ENCODE measurements at regions not wholly inside any gene's neighbourhood (a gene's known extent, or its start where the extent isn't known, plus 50 kb on each side); places are given as distances from the start of the nearest gene placed in this dataset.

GRCh38 chr13:70938462-70938861, 830.2 kb upstream of the KLHL1 start:
- no peaks in the 10 kb centered on the region for H3K36me3 ChIP-seq (ENCODE audit: insufficient read depth, low read length)
- H3K27ac ChIP-seq (ENCODE audit: low read depth, low read length), result no peak overlapping the region
- DNase-seq (ENCODE audit: insufficient read length, low spot score, missing footprints), result no peak
- peaks cover 2% of the 10 kb centered on the region for H3K9me3 ChIP-seq (ENCODE audit: low read depth, low read length)
- no peak for TF ChIP-seq CTCF (IDR thresholded peaks at IDR 0.05; ENCODE audit: extremely low read depth, low read depth, low read length)
- no peaks in the 10 kb centered on the region for H3K79me2 ChIP-seq (ENCODE audit: insufficient read depth, low read length)
- H3K4me3 ChIP-seq (ENCODE audit: insufficient read depth, low read length), result no peak overlapping the region
- no peaks in the 10 kb centered on the region for H3K4me1 ChIP-seq (ENCODE audit: insufficient read depth, low read length)
- H4K20me1 ChIP-seq (ENCODE audit: insufficient read depth, low read length), result no peaks in the 10 kb centered on the region
- no peaks in the 10 kb centered on the region for H3K27me3 ChIP-seq (ENCODE audit: insufficient read depth, low read length)
- H3K4me2 ChIP-seq (ENCODE audit: insufficient read depth, low read length), result no peak overlapping the region
- no peak overlapping the region for H2AFZ ChIP-seq (ENCODE audit: low read length)

GRCh38 chr13:70932511-70932910, 824.3 kb upstream of the KLHL1 start:
- no peak for DNase-seq (ENCODE audit: insufficient read length, low spot score, missing footprints)
- no peaks in the 10 kb centered on the region for H3K27me3 ChIP-seq (ENCODE audit: insufficient read depth, low read length)
- H4K20me1 ChIP-seq (ENCODE audit: insufficient read depth, low read length), result no peaks in the 10 kb centered on the region
- no peaks in the 10 kb centered on the region for H3K36me3 ChIP-seq (ENCODE audit: insufficient read depth, low read length)
- H2AFZ ChIP-seq (ENCODE audit: low read length), result no peak overlapping the region
- H3K4me2 ChIP-seq (ENCODE audit: insufficient read depth, low read length), result no peak overlapping the region
- no peaks in the 10 kb centered on the region for H3K4me1 ChIP-seq (ENCODE audit: insufficient read depth, low read length)
- peaks cover 2% of the 10 kb centered on the region for H3K9me3 ChIP-seq (ENCODE audit: low read depth, low read length)
- no peaks in the 10 kb centered on the region for H3K79me2 ChIP-seq (ENCODE audit: insufficient read depth, low read length)
- H3K4me3 ChIP-seq (ENCODE audit: insufficient read depth, low read length), result no peak overlapping the region
- no peak for TF ChIP-seq CTCF (IDR thresholded peaks at IDR 0.05; ENCODE audit: extremely low read depth, low read depth, low read length)
- H3K27ac ChIP-seq (ENCODE audit: low read depth, low read length), result no peak overlapping the region

GRCh38 chr13:70923863-70924752, 815.9 kb upstream of the KLHL1 start:
- no peak for DNase-seq (ENCODE audit: insufficient read length, low spot score, missing footprints)
- Histone ChIP-seq H3K4me2 (ENCODE audit: insufficient read depth, low read length) (no peak overlapping the region), H3K79me2 (ENCODE audit: insufficient read depth, low read length) (no peaks in the 10 kb centered on the region), H4K20me1 (ENCODE audit: insufficient read depth, low read length) (no peaks in the 10 kb centered on the region), H3K4me3 (ENCODE audit: insufficient read depth, low read length) (no peak overlapping the region), H2AFZ (ENCODE audit: low read length) (no peak overlapping the region), H3K27me3 (ENCODE audit: insufficient read depth, low read length) (no peaks in the 10 kb centered on the region), H3K9me3 (ENCODE audit: low read depth, low read length) (peaks cover 5% of the 10 kb centered on the region), H3K4me1 (ENCODE audit: insufficient read depth, low read length) (no peaks in the 10 kb centered on the region), H3K36me3 (ENCODE audit: insufficient read depth, low read length) (no peaks in the 10 kb centered on the region), H3K27ac (ENCODE audit: low read depth, low read length) (no peak overlapping the region)
- TF ChIP-seq CTCF (IDR thresholded peaks at IDR 0.05; ENCODE audit: extremely low read depth, low read depth, low read length), result no peak

GRCh38 chr13:70911286-70911685, 803.0 kb upstream of the KLHL1 start:
- Histone ChIP-seq H3K27ac (ENCODE audit: low read depth, low read length) (no peak overlapping the region), H3K4me1 (ENCODE audit: insufficient read depth, low read length) (no peaks in the 10 kb centered on the region), H3K27me3 (ENCODE audit: insufficient read depth, low read length) (no peaks in the 10 kb centered on the region), H3K4me3 (ENCODE audit: insufficient read depth, low read length) (no peak overlapping the region), H3K79me2 (ENCODE audit: insufficient read depth, low read length) (no peaks in the 10 kb centered on the region), H3K4me2 (ENCODE audit: insufficient read depth, low read length) (no peak overlapping the region), H3K36me3 (ENCODE audit: insufficient read depth, low read length) (no peaks in the 10 kb centered on the region), H3K9me3 (ENCODE audit: low read depth, low read length) (no peaks in the 10 kb centered on the region), H4K20me1 (ENCODE audit: insufficient read depth, low read length) (no peaks in the 10 kb centered on the region), H2AFZ (ENCODE audit: low read length) (no peak overlapping the region)
- no peak for DNase-seq (ENCODE audit: insufficient read length, low spot score, missing footprints)
- no peak for TF ChIP-seq CTCF (IDR thresholded peaks at IDR 0.05; ENCODE audit: extremely low read depth, low read depth, low read length)

Data from osteoblast (primary cell).